ENCODE measurements at regions not wholly inside any gene's neighbourhood (a gene's known extent, or its start where the extent isn't known, plus 50 kb on each side); places are given as distances from the start of the nearest gene placed in this dataset.

GRCh38 chr10:64275001-64275400 is 753.8 kb downstream of the REEP3 start:
- Histone ChIP-seq H3K79me2 (ENCODE audit: low read depth) (no peaks in the 10 kb centered on the region), H3K9ac (no peak overlapping the region), H3F3A (ENCODE audit: low read depth) (no peaks in the 10 kb centered on the region), H3K4me2 (no peak overlapping the region), H3K27ac (no peak overlapping the region), H2AFZ (replicated peaks) (no peak overlapping the region), H4K20me1 (ENCODE audit: low read depth) (no peaks in the 10 kb centered on the region), H3K4me1 (no peaks in the 10 kb centered on the region), H3K4me3 (no peak overlapping the region), H3K9me3 (ENCODE audit: low read depth) (no peaks in the 10 kb centered on the region), H3K27me3 (no peaks in the 10 kb centered on the region), H3K36me3 (no peaks in the 10 kb centered on the region)
- Mint-ChIP-seq H3K4me3 (no peak overlapping the region), H3K4me1 (no peaks in the 10 kb centered on the region), H3K27ac (no peak overlapping the region), H3K27me3 (ENCODE audit: insufficient read depth, low read depth) (no peaks in the 10 kb centered on the region), H3K9me3 (no peaks in the 10 kb centered on the region), H3K36me3 (no peaks in the 10 kb centered on the region)
- no peak for DNase-seq (ENCODE audit: low spot score)
- TF ChIP-seq CTCF (IDR thresholded peaks at IDR 0.05) (no peak), EZH2phosphoT487 (IDR thresholded peaks at IDR 0.05) (no peak)

GRCh38 chr10:64275774-64276173 is 754.6 kb downstream of the REEP3 start:
- TF ChIP-seq CTCF (IDR thresholded peaks at IDR 0.05) (no peak), EZH2 (IDR thresholded peaks at IDR 0.05) (no peak), EZH2phosphoT487 (IDR thresholded peaks at IDR 0.05) (no peak)
- Histone ChIP-seq H4K20me1 (ENCODE audit: low read depth) (no peaks in the 10 kb centered on the region), H2AFZ (replicated peaks) (no peak overlapping the region), H3K27ac (no peak overlapping the region), H3K9me3 (ENCODE audit: low read depth) (no peaks in the 10 kb centered on the region), H3K79me2 (ENCODE audit: low read depth) (no peaks in the 10 kb centered on the region), H3K36me3 (no peaks in the 10 kb centered on the region), H3F3A (ENCODE audit: low read depth) (no peaks in the 10 kb centered on the region), H3K4me3 (no peak overlapping the region), H3K4me1 (no peaks in the 10 kb centered on the region), H3K27me3 (no peaks in the 10 kb centered on the region), H3K9ac (no peak overlapping the region), H3K4me2 (no peak overlapping the region)
- no peaks in the 10 kb centered on the region for H3K36me3 Mint-ChIP-seq
- no peaks in the 10 kb centered on the region for H3K9me3 Mint-ChIP-seq
- no peaks in the 10 kb centered on the region for H3K27me3 Mint-ChIP-seq (ENCODE audit: insufficient read depth, low read depth)
- no peak overlapping the region for H3K27ac Mint-ChIP-seq
- no peak for DNase-seq (ENCODE audit: low spot score)
- H3K4me3 Mint-ChIP-seq: no peak overlapping the region
- H3K4me1 Mint-ChIP-seq: no peaks in the 10 kb centered on the region

- H3K36me3 ChIP-seq: no peaks in the 10 kb centered on the region
- H3K4me3 Mint-ChIP-seq: no peak overlapping the region
- H3K4me1 Mint-ChIP-seq: no peaks in the 10 kb centered on the region
These were observed 756.3 kb downstream of the REEP3 start for GRCh38 chr10:64277536-64277935.

More at GRCh38 chr10:64277536-64277935, 756.3 kb downstream of the REEP3 start:
- Histone ChIP-seq H3K79me2 (ENCODE audit: low read depth) (no peaks in the 10 kb centered on the region), H4K20me1 (ENCODE audit: low read depth) (no peaks in the 10 kb centered on the region), H3K4me2 (no peak overlapping the region), H3F3A (ENCODE audit: low read depth) (no peaks in the 10 kb centered on the region), H3K4me3 (no peak overlapping the region), H3K9me3 (ENCODE audit: low read depth) (no peaks in the 10 kb centered on the region), H3K27me3 (no peaks in the 10 kb centered on the region), H3K9ac (no peak overlapping the region), H3K27ac (no peak overlapping the region), H2AFZ (replicated peaks) (no peak overlapping the region), H3K4me1 (no peaks in the 10 kb centered on the region)
- DNase-seq (ENCODE audit: low spot score): no peak
- H3K36me3 Mint-ChIP-seq: no peaks in the 10 kb centered on the region
- no peaks in the 10 kb centered on the region for H3K27me3 Mint-ChIP-seq (ENCODE audit: insufficient read depth, low read depth)
- no peak for TF ChIP-seq EZH2 (IDR thresholded peaks at IDR 0.05)
- TF ChIP-seq EZH2phosphoT487 (IDR thresholded peaks at IDR 0.05): no peak
- no peak for TF ChIP-seq CTCF (IDR thresholded peaks at IDR 0.05)
- H3K27ac Mint-ChIP-seq: no peak overlapping the region
- H3K9me3 Mint-ChIP-seq: no peaks in the 10 kb centered on the region

All from neural progenitor cell (in vitro differentiated cells).